PFSK-1 (cell line): ENCODE measurements at regions not wholly inside any gene's neighbourhood (a gene's known extent, or its start where the extent isn't known, plus 50 kb on each side); places are given as distances from the start of the nearest gene placed in this dataset.

Experiments used
- FOXP2 ChIP-seq: optimal IDR thresholded peaks from 2 replicates; pipeline ENCODE3; 2011; ENCODE audit warnings: borderline replicate concordance, control low read depth, inconsistent platforms; ENCODE audit not compliant: insufficient read depth; ENCODE audit errors: extremely low read length, extremely low read depth
- POLR2AphosphoS5 ChIP-seq: IDR thresholded peaks from 2 replicates; pipeline ENCODE4 v1.6.1; 2012; ENCODE audit warnings: low read depth, mild to moderate bottlenecking, control low read depth, low read length, moderate library complexity
- REST ChIP-seq, 2 experiments: IDR thresholded peaks; 2 replicates each; pipeline versions ENCODE4 v1.6.1 to v1.8.0; 2011 to 2012; ENCODE audit warnings: low read depth in 2 of 2, low read length in 2 of 2, control low read depth in 1 of 2, inconsistent platforms in 1 of 2, mild to moderate bottlenecking in 1 of 2, moderate library complexity in 1 of 2; ENCODE audit not compliant: insufficient read depth in 1 of 2
- SIN3A ChIP-seq: IDR thresholded peaks from 2 replicates; pipeline ENCODE4 v1.6.1; 2012; ENCODE audit warnings: mild to moderate bottlenecking, low read length, moderate library complexity, borderline replicate concordance; ENCODE audit not compliant: insufficient read depth
- TAF1 ChIP-seq: IDR thresholded peaks from 2 replicates; pipeline ENCODE4 v1.6.1; 2012; ENCODE audit warnings: low read length, control low read depth, borderline replicate concordance; ENCODE audit not compliant: insufficient read depth

DNA sequence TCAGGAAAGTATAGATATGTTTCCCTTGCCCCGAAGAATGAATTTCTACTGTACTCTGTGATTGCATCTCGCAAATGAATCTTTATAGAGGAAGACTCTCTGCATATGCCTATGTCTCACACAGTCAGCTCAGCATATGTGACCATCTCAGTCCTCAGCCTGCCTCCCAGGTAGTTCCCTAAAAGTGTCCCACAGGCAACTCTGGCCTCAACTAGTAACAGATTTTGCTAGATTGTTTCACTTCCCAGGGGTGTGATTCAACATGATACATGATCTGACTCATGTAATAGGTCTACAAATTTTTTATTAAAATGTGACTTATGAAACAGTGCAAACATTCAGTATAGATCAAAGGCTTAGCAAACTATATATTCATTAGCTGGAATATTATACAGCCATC lies 296.6 kb upstream of the CRIM1 start:
- no peak for TF ChIP-seq POLR2AphosphoS5
- no peak for TF ChIP-seq TAF1
- no peak for TF ChIP-seq REST (IDR thresholded peaks at IDR 0.05; ENCODE audit: insufficient read depth in 1 of 2, low read depth in 2 of 2, low read length in 2 of 2)
- TF ChIP-seq FOXP2: no peak
- no peak for TF ChIP-seq SIN3A
